Pancreas (tissue), 10 donors: ENCODE measurements at regions not wholly inside any gene's neighbourhood (a gene's known extent, or its start where the extent isn't known, plus 50 kb on each side); places are given as distances from the start of the nearest gene placed in this dataset.

Experiments
- ATAC-seq, 4 donors: fragments of 200-7000 bp; cut with Tn5 transposase; one replicate each; pipeline versions ENCODE4 v1.8.0 to v1.9.1; 2020; ENCODE audit warnings: mild to moderate bottlenecking in 4 of 4, moderate library complexity in 4 of 4
- DNase-seq, 6 donors: peaks; one replicate each; pipeline ENCODE4 v3.0.0-alpha.2; 2020
- FAIRE-seq: peaks from 2 replicates; lab custom pipeline; 2012; peaks lifted over from hg19 to GRCh38; lab: Jason Lieb, UNC
- H3K27ac ChIP-seq, 4 donors: fragments of 200-600 bp; sonication (generic); 1 replicate in 3 of 4; 2 replicates in 1 of 4; pipeline versions ENCODE4 v1.5.0 to v1.8.0; 2020
- H3K27me3 ChIP-seq, 4 donors: fragments of 200-600 bp; one replicate each; pipeline ENCODE4 v1.8.0; 2021
- H3K36me3 ChIP-seq, 3 donors: fragments of 200-600 bp; sonication (generic) in 1 of 3; one replicate each; pipeline versions ENCODE4 v1.5.0 to v1.8.0; 2020 to 2021
- H3K4me1 ChIP-seq, 3 donors: fragments of 200-600 bp; one replicate each; pipeline ENCODE4 v1.8.0; 2021
- H3K4me3 ChIP-seq, 4 donors: fragments of 200-600 bp; sonication (generic) in 2 of 4; one replicate each; pipeline versions ENCODE4 v1.5.0 to v1.8.0; 2020 to 2021
- H3K9me3 ChIP-seq, 4 donors: fragments of 200-600 bp; one replicate each; pipeline ENCODE4 v1.8.0; 2021
- CTCF ChIP-seq, 4 donors: fragments of 200-600 bp; sonication (generic) in 3 of 4; IDR thresholded peaks; one replicate each; pipeline versions ENCODE4 v1.5.0 to v1.8.0; 2021; ENCODE audit warnings: antibody characterized with exemption in 4 of 4
- WGBS, 2 donors: extraction: QIAGEN DNeasy Blood & Tissue Kit; methylation state at CpG; one replicate each; pipeline ENCODE4 v1.1.7; 2013; 5-methylcytosine and 5-hydroxymethylcytosine counted together
- intact Hi-C, 3 donors: fragments of 100-400 bp; cut with DNase I; formaldehyde crosslinking; loops; one replicate each; pipeline versions ENCODE4 v1.11.1 to v1.14.2; 2022
- donor health status: healthy with polysubstance abuse.
- donor health status: DM: no; HTN: no; CAD: no; lungs with moderate emphysema.
- donor health status: DM: no; HTN: no; CAD: no.
- donor health status: control.
- donor health status: control.
- donor health status: Bipolar disorder and iron deficiency.
- donor health status: DM: yes; HTN: yes; CAD: no.
- donor health status: DM: no; HTN: no; CAD: no.
- donor health status: DM: no; HTN: no; CAD: no.
- donor health status: DM: yes; HTN: yes; CAD: no.

GRCh38 chr2:167820488-167820887 is 426.9 kb downstream of the STK39 start:
- ATAC-seq (no peak), DNase-seq (no peak), FAIRE-seq (no peak)
- Histone ChIP-seq H3K27ac (no peak overlapping the region), H3K9me3 (no peaks in the 10 kb centered on the region), H3K36me3 (no peaks in the 10 kb centered on the region), H3K4me1 (peaks cover 0 to 3% (median 0%) of the 10 kb centered on the region in 3 donors), H3K4me3 (no peak overlapping the region), H3K27me3 (no peaks in the 10 kb centered on the region)
- intact Hi-C loops: no loop called here
- 94 to 97% methylated on average over 4 of the region's 4 CpGs for WGBS, 2 donors
- TF ChIP-seq CTCF (IDR thresholded peaks at IDR 0.05): no peak

- Histone ChIP-seq H3K36me3 (no peaks in the 10 kb centered on the region), H3K4me1 (peaks cover 0 to 5% (median 0%) of the 10 kb centered on the region in 3 donors), H3K27me3 (no peaks in the 10 kb centered on the region), H3K9me3 (no peaks in the 10 kb centered on the region), H3K4me3 (no peak overlapping the region), H3K27ac (no peak overlapping the region)
- ATAC-seq (no peak), FAIRE-seq (no peak), DNase-seq (no peak)
- intact Hi-C loops: no loop called here
- WGBS, 2 donors: 95 to 98% methylated on average over 11 of the region's 11 CpGs
- no peak for TF ChIP-seq CTCF (IDR thresholded peaks at IDR 0.05)
These were observed 428.9 kb downstream of the STK39 start for GRCh38 chr2:167818521-167818920.

- no peak for FAIRE-seq
- 86 to 91% methylated on average over 4 of the region's 4 CpGs for WGBS, 2 donors
- Histone ChIP-seq H3K27ac (no peak overlapping the region), H3K27me3 (no peaks in the 10 kb centered on the region), H3K9me3 (no peaks in the 10 kb centered on the region), H3K36me3 (no peaks in the 10 kb centered on the region), H3K4me3 (no peak overlapping the region), H3K4me1 (peaks cover 0 to 5% (median 0%) of the 10 kb centered on the region in 3 donors)
- no peak for ATAC-seq
- DNase-seq: no peak
- TF ChIP-seq CTCF (IDR thresholded peaks at IDR 0.05): no peak
- intact Hi-C loops: no loop called here
These were observed 429.5 kb downstream of the STK39 start for GRCh38 chr2:167817908-167818307.

GRCh38 chr2:167817422-167817821 is 430.0 kb downstream of the STK39 start:
- no peak for FAIRE-seq
- TF ChIP-seq CTCF (IDR thresholded peaks at IDR 0.05): no peak
- H3K36me3 ChIP-seq: no peaks in the 10 kb centered on the region
- peaks cover 0 to 5% (median 0%) of the 10 kb centered on the region in 3 donors for H3K4me1 ChIP-seq
- no peak overlapping the region for H3K4me3 ChIP-seq
- ATAC-seq: no peak
- WGBS, 2 donors: 91 to 94% methylated on average over 1 of the region's 1 CpG
- intact Hi-C loops: no loop called here
- H3K9me3 ChIP-seq: no peaks in the 10 kb centered on the region
- H3K27ac ChIP-seq: no peak overlapping the region
- DNase-seq: no peak
- no peaks in the 10 kb centered on the region for H3K27me3 ChIP-seq

- H3K36me3 ChIP-seq: no peaks in the 10 kb centered on the region
- H3K4me3 ChIP-seq: no peak overlapping the region
- no peak overlapping the region for H3K27ac ChIP-seq
- TF ChIP-seq CTCF (IDR thresholded peaks at IDR 0.05): no peak
- H3K4me1 ChIP-seq: peaks cover 0 to 5% (median 0%) of the 10 kb centered on the region in 3 donors
- no peaks in the 10 kb centered on the region for H3K9me3 ChIP-seq
- DNase-seq: no peak
- intact Hi-C loops: no loop called here
- H3K27me3 ChIP-seq: no peaks in the 10 kb centered on the region
- 21 to 24% methylated on average over 1 of the region's 1 CpG for WGBS, 2 donors
- ATAC-seq: no peak
- FAIRE-seq: no peak
These were observed 430.5 kb downstream of the STK39 start for GRCh38 chr2:167816874-167817290.
